GM23338 (cell line): ENCODE measurements at regions not wholly inside any gene's neighbourhood (a gene's known extent, or its start where the extent isn't known, plus 50 kb on each side); places are given as distances from the start of the nearest gene placed in this dataset.

Experiments used
- CREB1 ChIP-seq: fragments of 250-450 bp; sonication (Bioruptor Pico); IDR thresholded peaks from 2 replicates; pipeline ENCODE4 v1.5.0; 2020; ENCODE audit warnings: low read depth, mild to moderate bottlenecking, moderate library complexity
- EZH2 ChIP-seq: fragments of 200-600 bp; sonication (generic); IDR thresholded peaks from one replicate; pipeline ENCODE4 v1.8.0; 2017; ENCODE audit warnings: antibody characterized with exemption, mild to moderate bottlenecking, low read depth; ENCODE audit not compliant: unreplicated experiment
- TF ChIP-seq, protein P1 (sequence below), 2 experiments: fragments of 200-600 bp in 1 of 2; sonication (generic) in 1 of 2; conservative IDR thresholded peaks; 2 replicates each; pipeline versions ENCODE4 v1.5.1 to v1.6.1; 2016 to 2017; ENCODE audit warnings: antibody characterized with exemption in 2 of 2, low read depth in 2 of 2, mild to moderate bottlenecking in 2 of 2, moderate library complexity in 1 of 2

DNA sequence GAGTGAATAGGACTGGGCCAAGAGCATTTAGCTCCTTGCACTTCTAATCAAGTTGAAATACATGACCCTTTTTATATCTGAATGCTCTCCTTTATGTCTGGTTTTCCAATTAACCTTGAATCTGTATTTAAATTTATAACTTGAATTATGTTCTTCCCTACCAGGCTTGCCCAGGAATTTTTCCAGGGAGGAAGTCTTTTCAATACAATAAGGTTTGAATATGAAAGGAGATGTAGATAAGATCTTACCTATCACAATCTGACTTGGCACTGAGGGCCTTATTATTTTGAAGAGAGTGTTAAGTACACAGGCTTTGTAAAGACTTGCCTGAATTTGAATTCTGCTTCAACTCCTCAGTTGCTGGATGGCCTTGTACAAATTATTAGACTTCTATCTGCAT, 555.7 kb downstream of the PCDH7 start:
- TF ChIP-seq, protein P1, sequence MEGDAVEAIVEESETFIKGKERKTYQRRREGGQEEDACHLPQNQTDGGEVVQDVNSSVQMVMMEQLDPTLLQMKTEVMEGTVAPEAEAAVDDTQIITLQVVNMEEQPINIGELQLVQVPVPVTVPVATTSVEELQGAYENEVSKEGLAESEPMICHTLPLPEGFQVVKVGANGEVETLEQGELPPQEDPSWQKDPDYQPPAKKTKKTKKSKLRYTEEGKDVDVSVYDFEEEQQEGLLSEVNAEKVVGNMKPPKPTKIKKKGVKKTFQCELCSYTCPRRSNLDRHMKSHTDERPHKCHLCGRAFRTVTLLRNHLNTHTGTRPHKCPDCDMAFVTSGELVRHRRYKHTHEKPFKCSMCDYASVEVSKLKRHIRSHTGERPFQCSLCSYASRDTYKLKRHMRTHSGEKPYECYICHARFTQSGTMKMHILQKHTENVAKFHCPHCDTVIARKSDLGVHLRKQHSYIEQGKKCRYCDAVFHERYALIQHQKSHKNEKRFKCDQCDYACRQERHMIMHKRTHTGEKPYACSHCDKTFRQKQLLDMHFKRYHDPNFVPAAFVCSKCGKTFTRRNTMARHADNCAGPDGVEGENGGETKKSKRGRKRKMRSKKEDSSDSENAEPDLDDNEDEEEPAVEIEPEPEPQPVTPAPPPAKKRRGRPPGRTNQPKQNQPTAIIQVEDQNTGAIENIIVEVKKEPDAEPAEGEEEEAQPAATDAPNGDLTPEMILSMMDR (conservative IDR thresholded peaks at IDR 0.05; ENCODE audit: low read depth in 2 of 2), result no peak
- TF ChIP-seq EZH2, result no peak
- TF ChIP-seq CREB1 (CRISPR knock-in tag), result no peak
